ENCODE measurements at regions not wholly inside any gene's neighbourhood (a gene's known extent, or its start where the extent isn't known, plus 50 kb on each side); places are given as distances from the start of the nearest gene placed in this dataset.

GRCh38 chr15:46251903-46252302 lies 617.1 kb downstream of the SQOR start:
- TF ChIP-seq KDM5A (IDR thresholded peaks at IDR 0.05): no peak
- no peak for ATAC-seq
- WGBS (ENCODE audit: missing lambda C conversion rate): 2% methylated on average over 3 of the region's 3 CpGs
- Histone ChIP-seq H3K27ac (no peak overlapping the region), H3K9me3 (no peaks in the 10 kb centered on the region), H3K4me2 (no peak overlapping the region), H3K4me3 (no peak overlapping the region), H3K4me1 (no peaks in the 10 kb centered on the region)
- CTCF ChIA-PET: no interaction called here
- DNase-seq (ENCODE audit: low read depth in 1 of 2, low spot score in 1 of 2): no peak
- POLR2A ChIA-PET: no interaction called here
- FAIRE-seq: no peak

- ATAC-seq (no peak), FAIRE-seq (no peak), DNase-seq (ENCODE audit: low read depth in 1 of 2, low spot score in 1 of 2) (no peak)
- H3K4me1 ChIP-seq: no peaks in the 10 kb centered on the region
- H3K9me3 ChIP-seq: no peaks in the 10 kb centered on the region
- POLR2A ChIA-PET: no interaction called here
- TF ChIP-seq EP300 (IDR thresholded peaks at IDR 0.05) (no peak), HOXA7 (CRISPR knock-in tag; IDR thresholded peaks at IDR 0.05) (no peak), NPAS2 (CRISPR knock-in tag; IDR thresholded peaks at IDR 0.05; ENCODE audit: borderline replicate concordance) (no peak), TFCP2L1 (CRISPR knock-in tag; IDR thresholded peaks at IDR 0.05) (no peak), KDM1A (IDR thresholded peaks at IDR 0.05; ENCODE audit: low read depth) (no peak), CHD2 (IDR thresholded peaks at IDR 0.05; ENCODE audit: low read length, partially characterized antibody) (no peak)
- 4% methylated on average over 5 of the region's 5 CpGs for WGBS (ENCODE audit: missing lambda C conversion rate)
- CTCF ChIA-PET: interaction anchor here (0.8 kb wide), 1 partner anchor 166 kb away, joined by 3 read pairs; no protein-coding TSS in a partner anchor
- H3K4me3 ChIP-seq: no peak overlapping the region
- no peak overlapping the region for H3K4me2 ChIP-seq
- no peak overlapping the region for H3K27ac ChIP-seq
These were observed 623.2 kb downstream of the SQOR start for GRCh38 chr15:46258056-46258455.

- H3K4me1 ChIP-seq: no peaks in the 10 kb centered on the region
- H3K27ac ChIP-seq: no peak overlapping the region
- no peaks in the 10 kb centered on the region for H3K9me3 ChIP-seq
- no peak for FAIRE-seq
- WGBS (ENCODE audit: missing lambda C conversion rate): 9% methylated on average over 1 of the region's 3 CpGs
- TF ChIP-seq KDM1A (IDR thresholded peaks at IDR 0.05; ENCODE audit: low read depth) (no peak), HOXB13 (CRISPR knock-in tag; IDR thresholded peaks at IDR 0.05; ENCODE audit: low read depth) (no peak), ATOH8 (CRISPR knock-in tag; IDR thresholded peaks at IDR 0.05; ENCODE audit: low read depth) (no peak), TFCP2L1 (CRISPR knock-in tag; IDR thresholded peaks at IDR 0.05) (no peak), RAD21 (conservative IDR thresholded peaks at IDR 0.05 in 1 of 2, IDR thresholded peaks at IDR 0.05 in 1 of 2) (no peak), ZNF302 (CRISPR knock-in tag; IDR thresholded peaks at IDR 0.05) (no peak), SMC3 (IDR thresholded peaks at IDR 0.05) (no peak)
- no peak for DNase-seq (ENCODE audit: low read depth in 1 of 2, low spot score in 1 of 2)
- no peak for ATAC-seq
- H3K4me2 ChIP-seq: no peak overlapping the region
- no peak overlapping the region for H3K4me3 ChIP-seq
- ChIA-PET POLR2A (no interaction called here), CTCF (no interaction called here)
These were observed 626.1 kb downstream of the SQOR start for GRCh38 chr15:46260937-46261336.

GRCh38 chr15:46265664-46266347 lies 631.0 kb downstream of the SQOR start:
- POLR2A ChIA-PET: no interaction called here
- no peak for FAIRE-seq
- CTCF ChIA-PET: no interaction called here
- no peak overlapping the region for H3K27ac ChIP-seq
- ATAC-seq: no peak
- DNase-seq (ENCODE audit: low read depth in 1 of 2, low spot score in 1 of 2): no peak
- WGBS (ENCODE audit: missing lambda C conversion rate): 4% methylated on average over 3 of the region's 3 CpGs
- H3K4me2 ChIP-seq: no peak overlapping the region
- H3K9me3 ChIP-seq: no peaks in the 10 kb centered on the region
- H3K4me3 ChIP-seq: no peak overlapping the region
- H3K4me1 ChIP-seq: no peaks in the 10 kb centered on the region
- TF ChIP-seq EP300 (IDR thresholded peaks at IDR 0.05) (no peak), FOSB (CRISPR knock-in tag; IDR thresholded peaks at IDR 0.05) (no peak), EHMT2 (IDR thresholded peaks at IDR 0.05; ENCODE audit: low read depth) (no peak), RARB (CRISPR knock-in tag; IDR thresholded peaks at IDR 0.05) (no peak), ZNF302 (CRISPR knock-in tag; IDR thresholded peaks at IDR 0.05) (no peak), KDM5A (IDR thresholded peaks at IDR 0.05) (no peak), CHD4 (IDR thresholded peaks at IDR 0.05; ENCODE audit: borderline replicate concordance) (no peak), CBX2 (IDR thresholded peaks at IDR 0.05; ENCODE audit: borderline replicate concordance, low read depth) (no peak), NPAS2 (CRISPR knock-in tag; IDR thresholded peaks at IDR 0.05; ENCODE audit: borderline replicate concordance) (no peak), HOXB13 (CRISPR knock-in tag; IDR thresholded peaks at IDR 0.05; ENCODE audit: low read depth) (no peak), REST (IDR thresholded peaks at IDR 0.05) (no peak), CEBPB (IDR thresholded peaks at IDR 0.05) (no peak)

All from A549 (cell line).